ENCODE measurements at regions not wholly inside any gene's neighbourhood (a gene's known extent, or its start where the extent isn't known, plus 50 kb on each side); places are given as distances from the start of the nearest gene placed in this dataset.
"Not testable (repeated sequence)": the region's sequence is repeated elsewhere in the genome, so short reads cannot be mapped to it uniquely, and the experiment has no call there.

- DNase-seq (ENCODE audit: low spot score), result no peak
Measured at GRCh38 chr5:35561396-35561795, 56.3 kb upstream of the SPEF2 start.

GRCh38 chr5:35557748-35558147 lies 59.9 kb upstream of the SPEF2 start:
- DNase-seq (ENCODE audit: low spot score), result no peak

DNA sequence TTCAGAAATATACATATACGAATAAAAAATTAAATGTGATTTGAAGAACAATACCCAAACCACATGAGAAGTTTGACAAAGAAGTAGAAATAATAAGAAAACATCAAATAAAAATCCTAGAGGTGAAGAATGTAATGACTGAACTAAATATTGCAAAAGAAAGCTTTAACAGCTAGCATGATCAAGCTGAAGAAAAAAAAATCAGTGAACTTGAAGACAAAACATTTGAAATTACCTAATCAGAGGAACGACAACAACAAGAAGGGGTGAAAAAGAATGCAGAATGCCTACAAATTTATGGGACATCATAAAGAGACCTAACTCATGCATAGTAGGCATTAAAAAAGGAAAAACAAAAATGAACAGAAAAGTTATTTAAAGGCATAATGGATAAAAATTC lies 60.5 kb upstream of the SPEF2 start:
- no peak for DNase-seq (ENCODE audit: low spot score)

- no peak for DNase-seq (ENCODE audit: low spot score)
Measured at GRCh38 chr5:35554016-35554415, 63.6 kb upstream of the SPEF2 start.

- DNase-seq (ENCODE audit: low spot score), result no peak
Measured at GRCh38 chr5:35545190-35545589, 72.5 kb upstream of the SPEF2 start.

DNA sequence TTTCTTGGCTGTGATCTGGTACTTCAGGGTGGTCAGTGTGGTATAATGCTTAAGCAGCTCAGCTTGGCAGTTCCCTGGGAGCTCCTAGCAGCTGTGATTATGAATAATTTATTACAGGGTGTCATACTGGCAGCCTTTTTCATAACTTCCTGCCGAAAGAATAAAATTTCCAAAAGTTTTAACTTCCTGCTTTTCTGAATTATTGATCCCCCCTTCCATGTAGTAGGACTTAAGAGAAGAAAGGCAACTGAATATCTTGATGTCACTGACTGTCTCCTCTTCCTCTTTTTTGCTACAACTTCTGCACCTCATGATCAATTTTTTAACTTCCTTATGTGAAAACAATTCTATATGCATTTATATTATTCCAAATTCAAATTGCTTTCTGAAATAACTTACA lies 74.3 kb upstream of the SPEF2 start:
- no peak for DNase-seq (ENCODE audit: low spot score)

DNA sequence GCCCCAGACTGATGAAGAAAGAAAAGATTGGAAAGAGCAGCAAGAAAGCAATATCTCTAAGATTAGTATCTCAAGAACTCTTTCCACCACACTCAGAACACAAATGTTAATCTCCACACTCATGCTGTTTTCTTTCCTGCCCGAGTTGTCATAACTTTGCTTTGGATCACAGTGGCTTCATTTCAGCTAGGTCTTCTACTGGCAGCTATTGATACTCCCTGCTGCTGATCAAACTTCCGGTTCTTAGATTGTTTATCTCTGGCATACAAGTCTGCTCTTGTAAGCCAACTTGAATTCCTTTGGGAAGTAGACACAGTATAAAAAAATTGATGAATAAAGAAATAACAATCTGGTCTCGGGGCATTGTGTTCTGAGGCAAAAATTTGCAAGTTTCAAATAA lies 77.7 kb upstream of the SPEF2 start:
- no peak for DNase-seq (ENCODE audit: low spot score)

DNA sequence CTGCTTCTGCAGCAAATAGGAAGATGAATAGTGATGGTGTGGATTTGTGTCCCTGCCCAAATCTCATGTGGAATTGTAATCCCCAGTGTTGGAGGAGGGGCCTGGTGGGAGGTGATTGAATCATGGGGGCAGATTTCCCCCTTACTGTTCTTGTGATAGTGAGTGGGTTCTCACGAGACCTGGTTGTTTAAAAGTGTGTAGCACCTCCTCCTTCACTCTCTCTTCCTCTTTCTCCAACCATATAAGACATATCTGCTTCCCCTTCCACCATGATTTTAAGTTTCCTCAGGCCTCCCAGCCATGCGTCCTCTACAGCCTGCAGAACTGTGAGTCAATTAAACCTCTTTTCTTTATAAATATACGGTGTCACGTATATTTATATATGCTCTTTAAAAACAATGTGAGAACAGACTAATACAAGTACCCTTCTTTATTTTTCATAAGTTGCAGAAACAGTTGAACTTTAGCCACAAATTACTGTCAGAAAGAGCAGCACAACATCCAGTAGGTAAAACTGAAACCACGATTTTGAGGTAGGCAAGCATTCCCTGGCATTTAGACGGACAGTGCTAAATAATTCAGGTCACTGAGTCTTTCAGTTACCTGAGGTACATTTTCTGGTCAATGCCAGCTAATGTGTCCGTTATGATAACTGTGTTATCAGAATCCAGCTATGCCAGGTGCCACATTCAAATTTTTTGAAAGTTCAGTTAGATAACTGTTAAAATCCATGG lies 79.3 kb upstream of the SPEF2 start:
- DNase-seq (ENCODE audit: low spot score), result no peak

- no peak for DNase-seq (ENCODE audit: low spot score)
Measured at GRCh38 chr5:35533156-35533555, 84.5 kb upstream of the SPEF2 start.

- not testable (repeated sequence) for DNase-seq (ENCODE audit: low spot score)
Measured at GRCh38 chr5:35531553-35531952, 86.1 kb upstream of the SPEF2 start.

DNA sequence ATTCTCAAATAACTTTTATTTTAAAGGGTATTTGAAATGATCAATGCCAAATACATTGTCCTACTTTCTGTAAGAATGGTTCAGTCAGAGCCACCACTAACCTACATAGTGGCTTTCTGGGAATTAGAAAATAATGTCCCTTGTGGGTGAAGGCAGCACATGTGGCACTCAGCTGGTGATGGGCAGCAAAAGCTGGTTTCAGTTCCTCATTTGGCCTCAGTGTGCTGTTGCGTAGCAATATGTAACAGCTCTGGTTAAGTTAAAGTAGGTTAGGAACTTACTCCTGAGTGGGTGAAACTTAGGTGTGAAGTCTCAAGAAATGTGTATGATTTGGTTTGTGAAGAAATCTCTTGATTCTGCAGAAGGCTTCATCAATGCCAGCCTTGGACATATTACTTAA lies 99.6 kb upstream of the SPEF2 start:
- DNase-seq (ENCODE audit: low spot score), result no peak

- DNase-seq (ENCODE audit: low spot score), result no peak
Measured at GRCh38 chr5:35516271-35516670, 101.4 kb upstream of the SPEF2 start.

- DNase-seq (ENCODE audit: low spot score), result no peak
Measured at GRCh38 chr5:35513612-35514011, 104.1 kb upstream of the SPEF2 start.

GRCh38 chr5:35502206-35502605 lies 115.5 kb upstream of the SPEF2 start:
- DNase-seq (ENCODE audit: low spot score), result no peak

GRCh38 chr5:35488791-35489190 lies 128.9 kb upstream of the SPEF2 start:
- no peak for DNase-seq (ENCODE audit: low spot score)

- DNase-seq (ENCODE audit: low spot score), result no peak
Measured at GRCh38 chr5:35488055-35488454, 129.6 kb upstream of the SPEF2 start.

DNA sequence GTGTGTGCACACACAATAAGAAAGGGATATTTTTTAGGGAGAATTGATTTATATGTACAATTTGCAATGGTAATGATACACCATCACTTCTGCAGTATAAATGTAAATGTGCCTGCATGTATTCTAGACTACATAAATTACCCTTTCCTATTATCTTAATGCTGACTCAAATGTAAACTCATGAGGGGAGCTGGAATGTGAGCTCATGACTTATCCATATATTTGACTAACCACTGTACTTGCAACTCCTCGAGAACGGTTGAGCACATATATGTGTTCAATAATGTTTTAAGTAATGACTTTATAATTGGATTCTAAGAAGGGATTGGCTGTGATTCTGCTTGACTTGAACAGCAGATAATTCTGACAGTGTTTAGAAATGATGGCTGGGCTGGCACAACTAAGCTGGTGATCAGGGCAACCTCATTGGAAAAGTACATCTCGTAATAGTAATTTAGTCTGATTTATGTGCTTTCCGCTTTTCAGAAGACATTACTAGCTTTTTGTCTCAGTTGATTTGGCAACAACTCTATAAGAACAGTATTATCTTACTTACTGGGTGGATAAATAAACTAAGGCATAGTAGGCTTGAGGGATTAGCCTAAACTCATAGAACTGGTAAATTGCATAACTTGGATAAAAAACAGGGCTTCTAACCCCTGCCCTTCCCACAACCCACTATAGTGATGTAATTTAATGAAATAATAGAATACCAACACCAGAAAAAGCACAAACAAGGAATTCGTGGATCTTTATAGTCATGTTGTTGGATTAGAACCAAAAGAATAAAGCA lies 130.2 kb upstream of the SPEF2 start:
- DNase-seq (ENCODE audit: low spot score), result no peak

- no peak for DNase-seq (ENCODE audit: low spot score)
Measured at GRCh38 chr5:35485487-35485886, 132.2 kb upstream of the SPEF2 start.

GRCh38 chr5:35484241-35484640 lies 133.4 kb upstream of the SPEF2 start:
- no peak for DNase-seq (ENCODE audit: low spot score)

DNA sequence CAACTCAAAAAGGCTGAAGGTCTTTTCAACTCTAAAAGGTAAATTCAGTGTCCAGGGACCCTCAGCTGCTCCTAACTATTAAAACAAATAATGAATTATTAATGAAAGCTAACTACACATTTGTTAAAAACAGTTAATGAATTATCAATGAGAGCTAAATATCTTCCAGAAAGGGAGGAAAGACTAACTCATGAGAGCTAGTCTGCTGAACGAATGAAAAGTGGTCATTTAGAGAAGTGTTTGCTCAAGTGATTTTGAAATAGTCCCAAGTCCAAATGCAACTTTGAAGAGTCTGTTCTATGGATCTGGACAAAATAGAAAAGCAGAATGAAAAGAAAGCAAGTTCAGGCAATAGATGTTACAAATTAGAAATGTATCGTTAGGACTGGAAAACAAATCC lies 133.9 kb upstream of the SPEF2 start:
- no peak for DNase-seq (ENCODE audit: low spot score)

DNA sequence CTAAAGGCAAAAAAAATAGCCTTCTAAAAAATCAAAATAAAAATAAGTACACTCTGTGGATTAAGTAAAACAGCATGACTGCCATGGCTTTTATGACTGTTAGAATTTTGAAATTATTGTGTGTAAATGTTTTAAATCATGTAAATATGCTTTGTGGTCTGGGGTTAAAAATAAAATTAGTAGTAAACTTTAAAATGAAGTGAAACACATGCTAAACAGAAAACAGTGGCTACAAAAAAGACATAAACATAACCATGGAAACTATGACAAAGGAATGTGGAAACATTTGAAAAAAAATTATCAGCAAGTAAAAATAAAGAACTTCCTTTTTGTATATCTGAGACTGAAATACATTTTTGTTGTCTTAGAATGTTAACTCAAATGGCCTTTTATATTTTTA lies 134.5 kb upstream of the SPEF2 start:
- no peak for DNase-seq (ENCODE audit: low spot score)

DNA sequence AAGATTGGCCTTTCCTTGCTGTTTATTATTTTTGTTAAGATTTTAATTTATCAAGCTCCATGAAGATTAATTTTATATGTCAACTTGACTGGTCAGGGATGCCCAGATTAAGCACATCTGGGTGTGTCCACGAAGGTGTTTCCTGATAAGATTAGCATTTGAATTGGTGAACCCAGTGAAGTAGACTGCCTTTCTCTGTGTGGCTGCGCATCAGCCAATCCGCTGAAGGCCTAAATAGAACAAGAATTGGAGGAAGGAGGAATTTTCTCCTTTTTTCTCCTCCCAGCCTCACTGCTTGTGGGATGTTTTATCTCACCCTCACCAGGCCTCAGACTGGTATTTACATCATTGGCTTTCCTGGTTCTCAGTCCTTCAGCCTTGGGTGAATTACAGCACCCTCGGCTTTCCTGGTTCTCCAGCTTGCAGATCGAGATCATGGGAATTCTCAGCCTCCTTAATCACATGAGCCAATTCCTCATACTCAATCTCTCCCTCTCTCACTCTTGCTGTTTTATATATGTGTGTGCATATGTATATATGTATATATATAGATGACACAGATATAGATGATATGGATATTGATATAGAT lies 135.4 kb upstream of the SPEF2 start:
- DNase-seq (ENCODE audit: low spot score), result no peak

Data from CD4-positive, alpha-beta T cell treated with Interleukin-2 at 100 ng/mL for 4 hours (primary cell).